ENCODE measurements at regions not wholly inside any gene's neighbourhood (a gene's known extent, or its start where the extent isn't known, plus 50 kb on each side); places are given as distances from the start of the nearest gene placed in this dataset.
A peak's percentile ranks its signal among the peaks of the same experiment; 100 is the strongest.
"Not testable (repeated sequence)": the region's sequence is repeated elsewhere in the genome, so short reads cannot be mapped to it uniquely, and the experiment has no call there.

DNA sequence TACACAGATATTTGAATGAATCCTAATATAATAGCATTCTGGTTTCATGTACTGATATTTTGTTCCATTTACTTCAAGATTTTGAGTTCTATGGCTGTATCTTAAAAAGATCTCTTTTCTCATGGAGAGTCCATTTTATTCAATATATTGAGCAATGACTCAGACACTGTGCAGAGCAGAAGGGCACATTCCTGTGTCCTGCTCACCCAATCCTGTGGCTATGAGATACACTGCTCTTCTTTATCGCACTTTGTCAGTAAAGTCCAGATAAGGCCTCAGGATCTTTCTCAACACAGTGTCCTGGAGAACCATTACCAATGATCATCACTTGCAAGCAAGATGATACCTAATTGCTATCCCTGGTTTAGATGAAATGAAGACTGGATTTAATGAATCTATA lies 155.0 kb downstream of the CYSLTR2 start:
- no peak for DNase-seq

DNA sequence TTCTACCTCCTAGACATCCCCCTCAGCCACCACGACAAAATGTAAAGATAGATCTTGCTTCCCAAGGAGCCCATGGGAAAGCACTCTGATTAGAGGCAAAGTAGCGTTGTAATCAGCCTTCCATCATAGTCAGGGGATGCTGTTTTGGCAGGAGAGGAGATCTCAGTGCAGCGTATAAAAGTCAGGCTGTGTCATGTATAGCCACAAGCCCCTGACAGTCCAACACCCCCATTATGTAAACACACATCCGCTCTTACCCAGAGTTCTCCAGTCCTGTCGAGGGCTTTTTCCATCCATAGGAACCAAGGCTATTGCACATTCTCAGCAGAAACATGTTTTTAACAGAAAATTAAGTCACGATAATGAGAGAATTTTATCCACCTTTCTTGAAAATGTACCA lies 156.3 kb downstream of the CYSLTR2 start:
- DNase-seq = no peak

DNA sequence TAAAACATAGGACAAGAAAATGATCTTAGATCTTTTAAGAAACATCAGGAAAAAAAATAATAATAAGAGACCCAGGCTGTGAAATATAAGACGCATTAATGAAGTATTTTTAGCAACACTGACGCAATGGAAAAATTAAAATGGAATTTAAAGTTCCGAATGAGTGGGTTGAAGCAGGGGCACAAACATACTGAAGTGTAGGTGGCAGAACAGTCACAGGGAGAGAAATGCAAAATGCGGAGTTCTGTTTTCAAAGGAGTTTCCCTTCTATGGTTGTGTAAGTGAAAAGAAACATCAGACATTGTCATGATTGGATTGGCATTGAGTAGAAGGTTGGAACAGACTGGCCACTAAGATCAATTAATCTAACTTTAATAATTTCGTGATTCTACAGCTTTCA lies 159.8 kb downstream of the CYSLTR2 start:
- no peak for DNase-seq

DNA sequence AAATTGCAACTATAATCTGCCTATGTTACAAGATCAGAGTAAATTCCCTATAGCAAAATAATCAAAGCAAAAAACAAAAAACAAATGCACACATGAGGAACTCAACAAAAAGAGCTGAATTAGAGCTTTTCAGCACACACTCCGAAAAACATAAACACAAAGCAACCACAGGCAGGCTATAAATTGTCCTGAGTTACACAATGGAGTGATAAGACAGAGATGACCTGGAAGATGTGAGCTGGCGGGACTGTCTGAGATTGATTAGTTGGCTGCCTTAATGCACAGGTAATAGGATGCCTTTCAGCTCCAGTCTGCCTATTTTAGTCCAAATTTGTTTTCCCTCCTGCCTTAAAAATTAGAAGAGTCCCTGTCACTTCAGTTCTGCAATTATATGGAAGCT lies 159.0 kb upstream of the FNDC3A start:
- DNase-seq = peak in 1 of 5 experiments; percentile 19

DNA sequence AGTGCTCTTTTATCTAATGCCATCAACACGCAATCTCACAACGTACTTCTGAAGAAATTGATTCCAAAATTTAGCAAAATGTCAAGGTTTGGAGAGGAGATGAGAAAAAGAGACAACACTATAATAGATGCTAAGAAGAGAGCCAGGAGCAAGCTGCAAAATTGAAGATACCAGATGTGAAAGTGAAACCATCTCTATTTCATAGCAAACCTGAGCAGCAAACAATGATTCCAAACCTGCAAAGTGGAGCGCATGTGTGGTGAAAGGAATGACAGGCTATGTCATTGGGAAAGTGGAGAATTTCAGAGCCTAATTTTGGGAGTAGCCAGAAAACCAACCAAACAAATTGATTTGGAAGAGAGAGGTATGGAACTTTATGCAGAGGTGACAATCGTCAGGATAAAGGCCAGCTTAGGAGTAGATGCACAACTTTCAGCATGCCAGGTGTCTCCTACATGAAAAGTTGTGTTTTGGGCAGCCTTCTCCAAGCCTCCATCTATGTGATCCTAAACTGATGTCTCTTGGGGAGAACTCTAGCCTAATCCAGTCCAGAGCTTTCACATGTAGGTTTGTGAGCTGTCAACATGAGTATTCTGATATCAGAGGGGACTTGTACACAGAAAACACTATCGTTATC lies 158.4 kb upstream of the FNDC3A start:
- peak in 1 of 5 experiments; percentile 65 for DNase-seq

DNA sequence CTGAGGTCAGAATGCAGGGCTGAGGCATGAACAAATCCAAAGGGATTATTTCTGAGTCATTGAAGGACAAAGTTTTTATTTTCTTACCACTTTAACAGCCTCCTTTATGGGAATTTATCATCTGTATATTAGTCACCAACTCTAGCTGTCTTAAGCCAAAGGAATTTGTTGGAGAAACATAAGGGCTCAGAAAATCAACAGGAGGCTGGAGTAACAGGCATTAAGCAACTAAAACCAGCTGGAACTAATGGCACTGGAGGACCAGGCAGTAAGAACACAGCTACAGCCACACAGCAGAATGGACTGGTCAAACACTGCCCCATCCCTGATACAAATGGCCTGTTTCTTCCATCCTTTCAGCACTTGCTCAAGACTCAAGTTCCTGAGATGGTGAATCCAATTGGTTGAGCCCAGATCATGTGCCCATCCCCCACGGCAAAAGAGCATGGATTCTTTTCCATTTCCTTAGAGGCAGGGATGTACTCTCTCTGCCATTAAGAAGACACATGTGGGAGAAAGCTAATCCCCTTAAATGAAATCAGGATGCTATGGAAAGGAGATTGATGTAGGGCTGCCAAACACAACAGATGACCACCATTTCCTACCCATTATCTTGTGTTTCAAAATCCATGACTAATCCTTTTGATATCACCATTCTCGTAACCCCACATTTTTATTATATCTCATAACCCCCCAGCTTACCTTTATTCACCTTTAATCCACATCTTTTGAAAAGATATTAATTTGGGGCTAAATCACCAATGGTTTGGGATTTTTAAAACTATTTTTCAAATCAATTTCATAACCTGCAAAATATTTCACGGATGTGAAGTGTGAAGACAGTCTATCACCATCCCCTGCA lies 157.0 kb upstream of the FNDC3A start:
- no peak for DNase-seq

DNA sequence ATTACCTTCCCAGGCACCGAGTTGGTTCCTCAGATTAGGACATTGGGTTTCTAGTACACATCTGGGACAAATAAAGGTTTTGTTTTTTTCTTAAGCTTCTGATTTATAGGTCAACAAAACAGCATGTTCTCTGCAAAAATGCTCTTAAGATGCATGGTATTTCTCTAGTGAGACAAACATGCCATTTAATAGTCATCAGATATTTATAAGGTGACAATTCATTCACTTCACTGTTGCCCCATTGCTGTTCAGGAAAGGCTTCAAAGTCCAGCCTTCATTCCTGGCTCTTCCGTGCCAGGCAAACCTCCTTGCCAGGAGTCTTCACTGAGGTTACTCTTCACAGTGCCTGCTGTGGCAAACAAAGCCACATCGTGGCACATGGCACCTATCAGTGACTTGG lies 156.3 kb upstream of the FNDC3A start:
- no peak for DNase-seq

DNA sequence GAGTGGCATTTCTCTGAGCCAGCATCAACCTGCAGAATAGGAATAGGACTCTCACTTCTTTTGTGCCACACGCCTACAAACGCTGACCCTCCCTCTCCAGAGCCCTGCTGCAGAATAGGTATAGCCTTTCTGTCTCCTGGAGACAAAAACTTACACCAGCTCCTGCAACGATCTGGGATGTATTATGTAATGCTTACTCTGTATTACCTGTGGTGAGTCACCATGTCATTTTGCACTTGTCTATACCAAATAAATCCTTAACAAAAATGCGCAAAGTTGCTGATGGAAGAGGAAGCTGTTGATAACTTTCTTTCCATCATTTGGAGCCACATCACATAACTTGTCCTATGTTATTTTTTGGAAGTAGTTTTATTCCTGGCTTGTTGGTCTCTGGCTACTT lies 155.8 kb upstream of the FNDC3A start:
- no peak for DNase-seq

DNA sequence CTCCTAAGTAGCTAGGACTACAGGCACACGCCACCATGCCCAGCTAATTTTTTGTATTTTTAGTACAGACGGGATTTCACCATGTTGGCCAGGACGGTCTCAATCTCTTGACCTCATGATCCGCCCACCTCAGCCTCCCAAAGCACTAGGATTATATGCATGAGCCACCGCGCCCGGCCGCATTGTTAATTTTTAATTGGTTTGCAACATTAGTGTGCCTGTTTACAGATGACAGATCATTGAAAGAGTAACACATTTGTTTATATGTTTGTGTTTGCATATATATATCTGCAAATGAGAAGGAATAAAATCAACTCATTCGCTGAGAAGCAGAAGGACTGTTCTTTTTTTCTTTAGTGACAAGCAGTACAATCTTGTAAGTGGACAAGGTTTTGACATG lies 152.2 kb upstream of the FNDC3A start:
- not testable (repeated sequence) for DNase-seq

DNA sequence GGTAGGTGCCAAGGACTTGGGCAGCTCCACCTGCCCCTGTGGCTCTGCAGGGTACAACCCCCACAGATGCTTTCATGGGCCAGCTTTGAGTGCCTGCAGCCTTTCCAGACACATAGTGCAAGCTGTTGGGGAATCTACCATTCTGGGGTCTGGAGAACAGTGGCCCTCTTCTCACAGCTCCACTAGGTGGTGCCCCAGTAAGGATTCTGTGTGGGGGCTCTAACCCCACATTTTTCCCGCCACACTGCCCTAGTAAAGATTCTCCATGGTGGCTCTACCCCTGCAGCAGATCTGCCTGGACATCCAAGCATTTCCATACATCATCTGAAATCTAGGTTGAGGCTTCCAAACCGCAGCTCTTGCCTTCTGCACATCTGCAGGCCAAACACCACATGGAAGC lies 149.7 kb upstream of the FNDC3A start:
- DNase-seq = no peak

DNA sequence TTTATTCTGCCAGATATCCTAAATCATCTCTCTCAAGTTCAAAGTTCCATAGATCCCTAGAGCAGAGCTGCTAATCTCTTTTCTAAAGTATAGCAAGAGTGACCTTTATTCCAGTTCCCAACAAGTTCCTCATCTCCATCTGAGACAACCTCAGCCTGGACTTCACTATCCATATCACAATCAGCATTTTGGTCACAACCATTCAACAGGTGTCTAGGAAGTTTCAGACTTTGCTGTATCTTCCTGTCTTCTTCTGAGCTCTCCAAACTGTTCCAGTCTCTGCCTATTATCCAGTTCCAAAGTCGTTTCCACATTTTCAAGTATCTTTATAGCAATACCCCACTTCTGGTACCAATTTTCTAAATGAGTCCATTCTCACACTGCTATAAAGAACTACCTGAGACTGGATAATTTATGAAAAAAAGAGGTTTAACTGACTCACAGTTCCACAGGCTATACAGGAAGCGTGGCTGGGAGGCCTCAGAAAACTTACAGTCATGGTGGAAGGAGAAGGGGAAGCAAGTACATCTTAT lies 148.7 kb upstream of the FNDC3A start:
- DNase-seq = not testable (repeated sequence)

DNA sequence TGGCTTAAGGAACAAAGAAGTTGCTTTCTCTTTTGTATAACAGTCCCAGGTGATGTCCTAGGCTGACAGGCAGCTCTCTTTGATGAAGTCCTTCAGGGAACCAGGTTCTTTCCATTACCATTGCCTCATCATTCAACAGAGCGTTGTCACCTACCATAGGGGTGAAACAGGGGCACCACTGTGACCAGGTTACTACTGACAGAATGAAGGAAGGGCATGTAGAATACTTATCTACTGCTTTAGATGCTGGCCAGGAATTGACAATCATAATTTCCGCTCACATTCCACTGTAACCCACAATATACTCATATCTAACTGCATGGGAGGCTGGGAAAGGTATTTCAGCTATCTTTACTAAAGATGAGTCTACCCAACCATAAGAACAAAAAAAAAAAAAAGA lies 148.0 kb upstream of the FNDC3A start:
- DNase-seq = no peak

DNA sequence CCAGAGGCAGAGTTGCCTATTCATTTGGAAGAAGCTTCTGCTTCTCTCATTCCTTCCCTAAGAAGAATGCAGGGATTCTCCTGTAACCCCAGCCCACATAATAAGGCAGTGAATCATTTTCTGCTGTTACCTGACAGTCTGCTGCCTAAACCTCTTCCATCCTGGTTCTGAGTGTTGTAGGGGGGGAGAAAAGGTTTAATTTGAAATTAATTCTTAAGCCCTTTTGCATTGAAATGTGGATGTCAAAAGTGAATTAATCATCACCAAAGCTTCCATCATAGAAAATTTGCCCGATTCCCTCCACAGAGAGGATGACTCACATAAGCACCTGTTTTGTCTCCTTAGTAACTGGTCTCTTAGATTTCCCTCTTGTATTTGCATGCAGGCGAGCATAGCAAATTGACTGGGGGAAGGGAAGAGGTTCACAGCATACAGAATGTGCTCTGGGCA lies 146.7 kb upstream of the FNDC3A start:
- peak in 1 of 5 experiments; percentile 11 for DNase-seq

DNA sequence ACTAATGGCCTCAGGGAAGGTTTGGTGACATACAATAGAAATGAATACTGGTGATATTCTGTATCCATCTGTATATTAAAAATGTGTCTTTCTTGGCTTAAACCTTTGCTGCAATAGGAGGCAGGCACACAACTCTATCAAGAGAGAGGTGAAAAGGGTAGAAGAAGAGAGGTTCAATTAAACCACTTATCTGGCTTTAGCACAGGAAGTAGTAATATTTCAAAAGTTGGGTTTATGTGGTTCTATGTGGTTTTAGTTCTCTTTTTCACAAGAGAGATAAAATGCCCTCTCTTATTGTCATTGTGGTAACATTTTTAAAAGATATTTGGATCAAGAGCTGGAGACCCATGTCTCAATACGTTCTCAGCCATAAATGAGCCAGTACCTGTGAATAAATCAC lies 146.2 kb upstream of the FNDC3A start:
- peak in 1 of 5 experiments; percentile 43 for DNase-seq

DNA sequence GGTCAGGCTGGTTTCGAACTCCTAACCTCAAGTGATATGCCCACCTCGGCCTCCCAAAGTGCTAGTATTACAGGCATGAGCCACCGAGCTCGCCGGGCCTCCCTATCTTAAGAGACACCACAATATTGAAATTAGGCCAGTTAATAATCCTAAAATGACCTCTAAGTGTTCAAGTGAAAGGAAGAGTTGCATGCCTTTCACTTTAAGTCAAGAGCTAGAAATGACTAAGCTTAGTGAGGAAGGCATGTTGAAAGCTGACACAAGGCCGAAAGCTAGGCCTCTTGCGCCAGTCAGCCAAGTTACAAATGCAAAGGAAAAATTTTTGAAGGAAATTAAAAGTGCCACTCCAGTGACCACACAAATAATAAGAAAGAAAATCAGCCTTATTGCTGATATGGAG lies 144.5 kb upstream of the FNDC3A start:
- DNase-seq = peak in 1 of 5 experiments; percentile 33

DNA sequence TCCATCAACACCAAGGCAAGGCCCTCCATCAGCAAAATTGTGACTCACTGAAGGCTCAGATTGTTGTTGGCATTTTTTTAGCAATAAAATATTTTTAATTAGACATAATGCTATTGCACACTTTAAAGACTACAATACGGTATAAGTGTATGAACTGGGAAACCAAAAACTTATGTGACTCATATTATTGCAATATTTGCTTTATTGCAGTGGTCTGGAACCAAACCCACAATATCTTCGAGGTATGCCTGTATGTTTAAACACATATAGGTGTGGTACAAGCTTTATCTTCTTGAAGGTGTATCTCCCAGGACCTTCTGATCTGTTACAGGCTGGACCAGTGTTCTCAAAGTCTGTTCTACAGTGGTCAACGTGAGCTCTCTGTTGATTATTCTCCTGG lies 142.3 kb upstream of the FNDC3A start:
- DNase-seq = no peak

DNA sequence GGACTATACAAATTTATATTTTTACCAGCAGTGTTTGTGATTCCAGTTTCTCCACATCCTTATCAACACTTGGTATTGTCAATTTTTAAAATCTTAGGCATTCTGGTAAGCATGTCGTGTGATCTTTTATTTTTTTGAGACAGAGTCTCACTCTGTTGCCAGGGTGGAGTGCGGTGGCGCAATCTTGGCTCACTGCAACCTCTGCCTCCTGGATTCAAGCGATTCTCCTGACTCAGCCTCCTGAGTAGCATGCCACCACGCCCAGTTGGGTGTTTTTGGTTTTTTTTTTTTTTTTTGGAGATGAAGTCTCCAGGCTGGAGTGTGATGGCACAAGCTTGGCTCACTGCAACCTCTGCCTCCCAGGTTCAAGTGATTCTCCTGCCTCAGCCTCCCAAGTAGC lies 140.4 kb upstream of the FNDC3A start:
- not testable (repeated sequence) for DNase-seq

DNA sequence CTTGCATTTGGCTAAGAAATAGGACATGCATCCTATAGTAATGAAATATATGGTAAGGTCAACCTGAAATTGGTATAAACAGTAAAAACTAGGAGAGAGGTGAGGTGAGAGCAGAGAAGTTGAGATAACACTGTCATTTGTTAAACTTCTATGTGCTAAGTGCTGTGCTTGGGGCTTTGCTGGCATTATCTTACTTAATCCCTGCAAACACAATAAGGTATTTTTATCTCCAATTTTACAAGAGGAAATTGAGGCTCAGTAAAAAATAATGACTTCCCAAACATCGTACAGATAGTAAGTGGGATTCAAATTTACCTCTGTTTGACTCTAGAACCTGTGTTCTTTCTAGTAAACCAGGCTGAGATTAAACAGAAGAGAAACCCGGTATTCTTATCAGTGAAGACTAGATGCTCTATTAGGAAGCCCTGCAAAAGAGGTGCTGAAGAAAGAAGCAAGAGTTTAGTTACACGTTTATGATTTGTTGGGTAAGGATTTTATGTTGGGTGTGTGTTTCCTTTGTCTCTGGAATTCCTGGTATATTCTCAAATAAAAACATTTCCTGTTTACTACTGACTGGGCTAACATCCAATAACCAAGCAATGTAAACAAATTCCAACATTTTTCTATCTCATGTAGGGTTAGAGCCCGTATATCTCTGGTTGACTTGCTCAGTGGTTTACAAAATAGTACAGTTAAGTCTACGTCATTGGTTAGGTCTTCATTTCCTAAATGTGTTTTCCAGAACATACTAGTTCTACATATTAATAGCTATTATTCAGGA lies 137.3 kb upstream of the FNDC3A start:
- no peak for DNase-seq

DNA sequence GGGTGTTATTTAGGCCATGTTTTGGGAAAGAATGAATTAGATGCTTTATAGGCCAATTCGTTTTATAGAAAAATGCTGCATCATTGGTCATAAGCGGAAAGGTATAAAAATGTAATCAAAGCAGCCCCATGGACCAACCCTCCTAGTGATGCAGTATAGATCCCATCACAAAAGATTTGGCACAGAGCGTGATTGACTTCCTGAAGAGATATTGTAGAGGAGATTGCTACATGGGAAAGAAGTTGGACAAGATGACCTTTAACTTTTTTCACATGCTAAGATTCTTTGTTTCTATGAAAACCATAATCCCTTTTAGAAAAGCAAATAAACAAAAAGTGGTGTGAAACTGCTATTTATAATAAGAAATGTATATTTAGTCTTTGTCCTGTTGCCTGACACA lies 136.5 kb upstream of the FNDC3A start:
- no peak for DNase-seq

DNA sequence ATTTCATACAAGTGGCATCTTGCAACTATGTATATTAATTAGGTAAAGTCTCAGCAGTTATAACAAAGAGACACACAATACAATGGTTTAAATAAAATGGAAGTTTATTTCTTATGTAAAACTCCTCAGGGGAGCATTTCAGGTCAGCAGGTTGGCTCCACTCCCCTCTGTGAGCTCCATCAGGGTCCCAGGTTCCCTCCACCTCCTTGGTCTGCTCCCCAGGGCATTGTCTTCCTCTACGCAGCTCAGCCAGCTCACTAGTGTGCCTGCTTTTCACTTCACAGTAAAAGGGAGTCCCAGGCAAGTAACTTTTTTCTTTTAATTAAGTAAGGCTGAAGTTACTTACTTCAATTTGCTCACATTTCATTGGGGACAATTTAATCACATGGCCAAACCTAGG lies 135.3 kb upstream of the FNDC3A start:
- DNase-seq = no peak

DNA sequence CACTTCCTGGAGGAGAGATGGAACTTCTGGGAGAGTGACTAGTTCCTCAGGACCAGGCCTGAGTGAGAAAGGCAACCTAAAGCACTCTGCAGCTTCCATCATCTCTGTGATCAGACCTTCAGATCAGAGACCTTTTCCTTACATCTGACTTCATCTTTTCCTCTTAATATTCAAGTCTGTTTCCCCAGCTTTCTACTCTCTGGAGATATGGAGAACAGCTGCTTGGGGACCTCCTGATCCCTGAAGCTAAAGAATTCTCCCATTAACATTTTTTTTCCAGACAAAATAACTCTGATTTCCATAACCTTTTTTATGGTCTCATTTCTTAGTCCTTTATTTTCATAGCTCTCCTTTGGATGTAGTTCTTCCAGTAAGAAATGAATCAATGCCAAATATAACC lies 133.4 kb upstream of the FNDC3A start:
- DNase-seq = no peak

DNA sequence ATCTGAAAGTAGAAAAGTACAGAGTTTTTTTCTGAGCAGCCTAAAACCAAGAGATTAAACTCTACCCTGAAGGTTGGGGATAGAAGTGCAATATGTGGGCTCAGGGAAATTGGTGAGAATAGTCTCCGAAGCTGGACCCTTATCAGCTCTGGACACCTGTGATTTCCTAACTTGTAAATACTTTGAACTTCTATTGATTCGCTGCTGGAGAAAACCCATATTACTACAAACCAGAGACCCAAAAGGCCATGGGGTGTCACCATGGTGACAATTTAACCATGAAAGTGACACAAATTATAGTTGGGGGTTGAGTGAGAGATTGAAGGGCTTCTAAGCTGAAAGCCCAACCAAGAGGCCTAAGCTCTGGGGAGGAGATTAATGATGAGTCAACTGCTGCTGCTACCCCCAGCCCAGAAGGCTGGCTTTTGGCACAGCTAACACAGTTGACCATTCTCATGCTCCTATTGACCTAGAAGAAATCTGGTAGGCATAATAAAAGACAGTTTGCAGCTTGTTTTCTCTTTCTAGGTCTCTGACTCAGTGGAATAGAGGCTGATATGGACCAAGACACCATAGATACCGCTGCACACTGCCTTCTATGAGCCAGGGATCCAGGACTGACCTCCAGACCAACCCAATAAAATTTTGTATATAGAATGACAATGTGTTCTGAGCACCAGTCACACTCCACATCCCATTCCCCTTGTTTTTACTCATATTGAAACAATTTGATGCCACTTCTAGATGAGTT lies 131.9 kb upstream of the FNDC3A start:
- DNase-seq = no peak
